NCI-H748 (cell line): ENCODE measurements at regions not wholly inside any gene's neighbourhood (a gene's known extent, or its start where the extent isn't known, plus 50 kb on each side); places are given as distances from the start of the nearest gene placed in this dataset.

ENCODE experiments used
- DNase-seq: peaks from one replicate; lab custom pipeline; 2025; ENCODE audit not compliant: unreplicated experiment; lab: John Stamatoyannopoulos, UW

DNA sequence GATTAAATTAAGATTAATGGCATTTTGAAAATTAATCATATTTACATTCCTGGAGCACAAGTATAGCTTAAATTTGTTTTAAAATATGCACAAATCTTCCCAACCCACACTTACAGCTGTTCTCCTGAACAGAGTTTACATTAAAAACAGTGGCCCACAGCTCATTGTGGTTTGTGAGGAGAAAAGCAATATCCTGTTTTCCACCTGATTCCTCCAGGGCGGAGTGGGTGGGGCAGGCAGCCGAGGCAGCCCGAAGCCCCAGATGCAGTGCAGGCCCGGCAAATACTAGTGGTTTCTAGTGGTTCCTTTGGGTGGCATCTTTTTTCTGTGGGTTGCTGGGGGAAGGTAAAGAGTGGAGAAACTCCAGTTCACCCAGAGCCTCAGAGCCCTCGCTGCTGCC lies 280.8 kb downstream of the ARHGAP12 start:
- DNase-seq = no peak

DNA sequence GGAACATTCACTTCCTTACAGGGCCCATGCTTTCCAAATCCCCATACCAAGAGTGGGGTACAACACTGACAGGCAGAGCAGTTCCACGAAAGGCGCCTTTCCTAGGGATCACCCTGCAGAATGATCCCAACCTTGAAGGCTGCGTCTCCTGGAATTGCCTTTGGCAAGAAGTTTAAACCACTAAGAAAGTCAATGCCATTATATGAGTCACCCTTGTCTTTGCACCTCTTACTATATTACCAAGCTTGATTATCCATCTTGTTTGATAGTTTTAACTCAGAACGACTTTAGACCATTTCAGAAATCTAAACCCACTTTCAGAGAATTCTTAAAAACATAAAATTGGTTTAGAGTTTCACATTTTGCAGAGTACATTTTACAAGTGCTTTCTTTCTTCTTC lies 282.1 kb downstream of the ARHGAP12 start:
- DNase-seq = no peak

DNA sequence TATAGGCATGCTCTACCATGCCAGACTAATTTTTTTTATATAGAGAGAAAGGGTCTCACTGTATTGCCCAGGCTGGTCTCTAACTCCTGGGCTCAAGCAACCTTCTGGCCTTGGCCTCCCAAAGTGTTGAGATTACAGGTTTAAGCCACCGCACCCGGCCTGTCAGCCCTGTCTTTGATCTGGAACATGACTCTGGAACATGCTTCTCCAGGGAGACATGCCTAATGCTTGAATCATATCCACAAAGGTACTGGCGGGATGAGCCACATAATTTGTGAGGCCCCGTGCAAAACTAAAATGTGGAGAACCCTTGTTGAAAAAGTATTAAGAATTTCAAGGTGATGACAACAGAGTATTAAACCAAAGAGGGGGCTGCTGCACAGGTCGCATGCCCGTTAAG lies 282.8 kb downstream of the ARHGAP12 start:
- no peak for DNase-seq

DNA sequence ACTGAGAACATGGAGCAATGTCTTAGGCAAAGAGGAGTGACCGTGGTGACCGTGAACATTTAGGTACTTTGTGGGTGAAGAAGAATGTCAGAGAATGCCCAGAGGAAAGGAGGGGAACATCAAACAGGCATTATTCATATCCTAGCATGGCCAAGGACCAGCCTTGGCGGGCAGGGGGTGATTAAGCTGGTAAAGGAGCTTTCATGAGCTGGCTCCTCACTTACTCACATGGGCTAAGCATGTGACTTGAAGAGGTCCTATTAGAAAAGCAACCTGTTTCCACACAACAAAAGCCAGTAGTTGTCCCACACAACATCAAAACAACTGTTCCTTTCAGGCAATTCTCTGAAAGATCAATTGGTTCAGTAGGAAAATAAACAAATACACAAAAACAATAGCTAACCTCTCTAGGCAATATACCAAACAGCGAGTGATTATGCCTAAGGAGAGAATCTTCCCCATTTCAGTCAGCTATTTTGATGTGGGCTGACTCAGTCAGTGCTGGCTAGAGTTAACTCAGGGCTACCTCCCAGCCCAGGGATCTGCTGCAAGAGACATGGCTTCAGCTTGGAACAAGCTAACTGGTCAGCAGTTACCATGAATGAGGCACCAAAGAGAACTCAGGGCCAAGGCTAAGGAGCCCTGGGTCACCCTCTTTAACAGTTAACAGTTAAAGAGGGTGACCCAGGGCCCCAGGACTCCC lies 283.5 kb downstream of the ARHGAP12 start:
- DNase-seq = no peak

DNA sequence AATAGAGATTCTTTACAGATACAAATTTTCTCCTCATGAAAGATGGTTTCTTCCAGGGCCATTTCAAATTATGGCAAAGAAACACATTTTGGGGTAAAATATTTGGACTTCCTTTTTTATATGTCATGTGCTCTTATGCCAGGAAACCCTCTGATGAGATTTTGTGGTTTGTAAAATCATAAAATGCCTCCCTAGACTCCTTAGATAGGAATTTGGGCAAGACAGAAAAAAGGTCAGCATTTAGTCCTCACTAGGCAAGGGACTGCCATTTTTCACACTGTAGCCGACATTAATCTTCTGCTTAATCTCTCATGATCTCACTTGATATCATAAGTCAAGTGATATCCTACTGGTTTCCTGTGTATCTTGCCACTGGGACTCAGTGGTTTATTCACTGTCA lies 286.4 kb downstream of the ARHGAP12 start:
- DNase-seq = no peak

DNA sequence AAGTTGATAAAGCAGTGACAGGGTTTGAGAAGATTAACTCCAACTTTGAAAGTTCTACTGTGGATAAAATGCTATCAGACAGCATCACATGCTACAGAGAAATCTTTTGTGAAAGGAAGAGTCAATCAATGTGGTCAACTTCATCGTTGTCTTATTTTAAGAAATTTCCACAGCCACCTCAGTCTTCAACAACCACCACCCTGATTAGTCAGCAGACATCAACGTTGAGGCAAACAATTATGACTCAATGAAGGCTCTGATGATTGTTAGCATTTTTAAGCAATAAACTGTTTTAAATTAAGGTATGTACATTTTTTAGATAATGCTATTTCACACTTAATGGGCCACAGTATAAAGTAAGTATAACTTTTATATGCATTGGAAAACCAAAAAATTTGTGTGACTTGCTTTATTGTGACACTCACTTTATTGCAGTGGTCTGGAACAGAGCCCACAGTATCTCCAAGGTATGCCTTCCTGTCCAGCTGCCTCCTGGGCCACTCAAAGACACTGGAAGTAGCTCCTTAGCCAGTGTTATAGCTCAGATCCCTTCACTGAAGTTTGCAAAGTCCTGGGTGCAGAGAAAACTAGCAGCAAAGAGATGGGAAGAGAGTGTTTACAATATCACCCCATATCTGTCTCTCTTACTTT lies 293.1 kb downstream of the ARHGAP12 start:
- DNase-seq = no peak

DNA sequence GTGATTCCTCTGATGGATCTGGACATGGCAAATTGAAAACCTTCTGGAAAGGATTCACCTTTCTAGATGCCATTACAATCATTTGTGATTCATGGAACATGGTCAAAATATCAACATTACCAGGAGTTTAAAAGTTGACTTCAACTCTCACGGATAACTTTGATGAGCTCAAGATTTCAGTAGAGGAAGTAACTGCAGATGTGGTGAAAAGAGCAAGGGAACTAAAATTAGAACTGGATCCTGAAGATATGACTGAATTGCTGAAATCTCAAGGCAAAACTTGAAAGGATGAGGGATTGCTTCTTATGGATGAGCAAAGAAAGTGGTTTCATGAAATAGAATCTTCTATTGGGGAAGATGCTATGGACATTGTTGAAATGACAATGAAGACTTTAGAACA lies 293.6 kb downstream of the ARHGAP12 start:
- DNase-seq = no peak

DNA sequence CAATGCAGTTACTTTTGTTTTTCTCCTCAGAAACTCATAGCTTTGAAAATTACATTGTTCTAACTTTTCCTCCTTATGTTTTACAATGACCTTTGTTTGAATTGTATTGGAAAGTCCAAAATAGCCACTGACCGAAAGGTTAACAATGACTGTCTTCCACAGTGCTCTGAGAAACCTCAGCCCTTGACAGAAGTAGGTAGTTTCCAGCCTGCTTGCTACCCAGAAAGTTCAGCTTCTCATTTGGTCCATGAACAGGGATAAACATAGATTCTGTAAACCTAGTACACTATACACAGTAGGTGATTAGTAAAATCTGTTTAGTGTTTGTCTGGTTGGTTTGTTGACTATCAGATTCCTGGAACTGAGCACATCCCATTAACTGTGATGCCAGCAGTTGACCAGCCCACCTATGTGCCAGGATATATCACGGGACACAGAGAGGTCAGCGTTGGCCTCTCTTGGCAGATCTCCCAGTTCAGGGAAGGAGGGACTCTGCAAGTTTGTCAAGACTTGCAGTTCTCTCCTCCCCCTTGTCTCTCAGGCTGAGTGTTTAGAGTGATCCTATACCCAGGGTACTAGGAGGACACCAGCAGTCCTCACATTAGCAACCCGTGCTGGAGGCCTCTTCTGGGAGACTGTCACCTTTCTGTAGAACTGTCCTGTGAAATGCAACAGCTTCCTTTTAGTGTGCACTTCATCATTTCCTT lies 297.6 kb downstream of the ARHGAP12 start:
- no peak for DNase-seq

DNA sequence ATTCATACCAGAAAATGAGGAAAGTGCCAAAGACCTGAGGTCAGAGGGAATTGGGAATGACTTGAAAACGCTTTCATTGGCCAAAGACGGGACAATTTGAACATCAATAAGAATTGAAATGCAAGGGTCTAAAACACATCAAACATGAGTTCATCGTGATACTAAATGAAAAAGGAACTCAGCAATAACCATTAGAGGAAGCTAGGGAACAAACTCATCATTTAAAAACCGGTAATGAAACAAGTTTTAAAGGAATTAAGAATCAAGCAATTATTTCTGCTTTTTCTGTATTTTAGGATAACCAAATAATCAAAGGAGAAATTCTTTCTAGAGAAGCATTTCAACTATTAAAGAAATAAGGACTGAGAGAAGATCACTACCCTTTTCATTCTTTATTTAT lies 303.1 kb downstream of the ARHGAP12 start:
- DNase-seq = no peak

DNA sequence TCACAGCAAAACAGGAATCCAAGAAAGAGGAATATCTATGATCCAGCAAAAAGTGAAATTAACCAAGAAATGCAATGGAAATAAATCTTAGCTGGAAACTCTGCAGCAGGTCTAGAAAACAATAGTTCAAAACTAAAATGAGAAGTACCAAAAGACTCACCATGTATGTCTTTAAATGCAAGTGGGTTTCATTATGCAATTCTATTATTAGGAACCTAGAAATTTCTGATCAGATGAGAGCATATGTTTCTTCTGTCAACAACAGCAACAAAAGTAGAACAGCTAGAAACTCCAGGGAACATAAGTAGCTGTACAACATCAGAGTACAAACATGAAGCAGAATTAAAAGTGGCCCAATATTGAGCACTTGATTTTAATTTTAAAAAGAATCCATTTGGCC lies 304.0 kb downstream of the ARHGAP12 start:
- no peak for DNase-seq

DNA sequence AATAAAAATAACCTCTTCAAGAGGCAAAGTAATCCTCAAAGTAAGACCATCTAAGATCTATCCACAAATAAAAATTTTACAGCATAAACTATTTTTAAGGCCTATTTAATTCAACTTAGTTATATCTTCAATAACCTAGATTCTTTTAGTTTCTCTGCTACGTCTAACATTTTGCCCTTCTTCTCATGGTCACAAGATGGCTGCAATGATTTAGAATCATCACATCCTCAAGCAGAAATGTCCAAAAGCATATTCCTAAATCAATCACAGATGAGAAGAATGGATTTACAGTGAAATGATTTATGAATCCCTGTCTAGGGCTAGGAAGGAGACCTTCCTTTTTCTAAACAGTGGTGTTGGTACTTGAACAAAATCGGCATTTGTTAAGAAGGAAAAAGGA lies 304.7 kb downstream of the ARHGAP12 start:
- DNase-seq = no peak

DNA sequence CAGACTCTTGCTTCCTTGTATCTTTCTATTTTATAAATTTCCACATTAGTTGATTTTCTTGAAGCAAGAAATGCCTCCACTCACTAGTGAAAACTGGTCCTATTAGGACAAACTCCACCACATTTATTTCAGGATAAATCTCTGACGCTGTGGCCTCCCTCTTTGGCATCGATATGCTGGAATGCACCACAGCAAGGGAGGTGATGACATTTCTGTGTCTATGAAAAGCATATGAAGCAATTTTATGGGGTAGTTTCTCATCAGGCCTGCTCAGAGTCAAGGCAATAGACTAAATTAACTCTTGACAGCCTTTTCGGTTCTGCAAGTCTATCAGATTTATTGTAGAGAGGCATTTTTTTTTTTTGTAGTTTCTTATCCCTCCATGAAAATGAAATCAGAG lies 304.4 kb downstream of the ZEB1 start:
- DNase-seq = no peak

DNA sequence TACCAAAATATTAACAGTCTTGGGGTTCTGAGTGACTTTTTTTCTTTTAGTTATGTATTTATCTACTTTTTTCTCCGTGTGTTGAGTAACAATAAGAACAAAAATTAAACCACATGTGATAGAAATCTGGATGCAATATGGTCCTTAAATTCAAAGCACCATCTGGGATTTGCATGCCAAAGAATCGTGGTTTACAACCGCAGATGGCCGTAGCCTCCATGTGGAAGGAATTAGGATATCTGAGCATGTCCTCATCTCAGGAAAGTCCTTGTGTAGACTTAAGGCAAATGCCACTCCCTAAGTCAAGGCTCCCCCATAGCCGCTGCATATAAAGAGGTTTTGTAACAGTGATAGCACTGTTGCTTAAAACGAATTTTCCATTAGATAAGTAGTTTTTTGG lies 304.0 kb downstream of the ZEB1 start:
- DNase-seq = no peak

DNA sequence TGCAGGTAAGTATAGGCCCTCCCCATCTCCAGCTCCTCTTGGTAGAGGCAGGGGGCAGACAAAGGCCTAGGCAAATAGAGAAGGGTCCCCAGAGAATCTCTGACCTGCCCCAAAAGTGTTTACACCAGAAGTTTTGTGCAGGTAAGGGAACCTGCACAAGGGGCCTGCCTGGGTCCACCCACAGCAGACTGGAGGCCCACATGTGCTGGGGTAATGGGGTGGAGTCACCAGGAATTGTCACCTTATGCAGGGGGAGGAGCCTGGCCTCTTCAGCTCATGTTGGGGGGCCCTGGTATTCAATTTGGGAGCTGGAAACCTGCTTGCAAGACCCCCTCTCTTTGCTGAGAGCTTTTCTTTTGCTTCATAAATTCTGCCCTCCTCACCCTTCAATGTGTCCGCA lies 302.7 kb downstream of the ZEB1 start:
- DNase-seq = no peak

DNA sequence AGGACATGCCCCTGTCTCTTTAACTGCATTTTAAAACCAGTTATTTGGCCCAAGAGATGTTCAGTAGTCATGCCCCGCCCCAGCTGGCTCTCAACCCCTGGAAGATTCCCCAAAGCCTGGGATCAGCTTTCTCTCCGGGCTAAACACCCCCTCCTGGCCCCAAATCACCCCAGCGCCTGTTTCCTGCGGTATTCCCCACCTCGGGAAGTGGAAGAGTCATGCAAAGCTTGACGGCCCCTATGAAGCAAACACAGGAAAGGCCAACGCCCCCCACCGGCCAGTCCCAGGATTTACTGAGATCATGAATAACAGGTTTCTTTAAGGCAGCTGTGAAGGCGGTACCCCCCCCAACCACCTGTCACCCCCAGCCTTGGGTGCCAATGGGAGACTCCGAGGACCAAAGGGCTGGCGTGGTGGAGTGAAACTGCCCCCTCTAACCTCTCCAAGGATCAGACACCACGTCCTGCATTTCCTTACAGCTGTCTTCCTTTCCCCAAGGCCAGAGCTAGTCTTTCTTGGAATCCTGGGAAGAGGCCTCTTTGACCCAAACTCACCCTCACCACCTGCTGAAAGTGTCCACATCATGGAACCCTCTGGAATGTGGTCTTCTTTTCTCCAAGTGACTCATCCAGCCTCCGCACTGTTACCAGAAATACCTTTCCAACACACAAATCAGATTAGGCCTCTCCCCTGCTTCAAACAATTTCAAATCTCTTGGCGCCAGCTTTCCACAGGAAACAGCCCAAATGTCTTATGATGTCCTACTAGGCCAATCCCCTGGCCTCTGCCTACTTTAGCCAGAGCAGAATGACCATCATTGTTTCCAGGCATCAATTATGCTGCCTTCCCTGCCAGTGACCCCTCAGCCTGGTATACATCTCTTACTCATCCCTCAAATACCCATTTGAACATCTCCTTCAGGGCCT lies 301.5 kb downstream of the ZEB1 start:
- DNase-seq = no peak

DNA sequence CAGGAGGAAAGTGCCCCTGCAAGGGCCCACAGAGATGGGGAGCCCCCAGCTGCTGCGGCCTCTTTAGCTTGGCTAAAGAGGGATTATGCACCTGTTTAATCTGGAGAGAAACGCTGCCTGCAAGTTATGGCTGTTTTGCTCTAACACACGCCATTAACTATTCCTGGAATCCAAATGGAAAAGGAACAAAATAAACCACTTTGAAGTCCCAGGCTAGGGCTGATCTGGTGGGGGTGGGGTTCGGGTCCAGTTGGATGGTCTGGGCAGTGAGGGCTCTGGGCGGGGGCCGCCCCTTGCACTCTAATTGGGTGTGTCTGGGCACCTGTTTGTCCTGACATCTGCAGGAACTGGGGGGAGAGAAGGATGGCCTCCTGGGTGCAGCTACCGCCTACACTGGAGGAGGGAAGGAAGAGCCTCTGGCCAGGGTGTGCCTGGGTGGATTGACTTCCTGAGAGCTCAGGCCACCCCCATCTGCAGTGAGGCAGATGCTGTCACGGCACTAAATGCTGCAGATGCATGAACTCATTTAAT lies 300.6 kb downstream of the ZEB1 start:
- no peak for DNase-seq

DNA sequence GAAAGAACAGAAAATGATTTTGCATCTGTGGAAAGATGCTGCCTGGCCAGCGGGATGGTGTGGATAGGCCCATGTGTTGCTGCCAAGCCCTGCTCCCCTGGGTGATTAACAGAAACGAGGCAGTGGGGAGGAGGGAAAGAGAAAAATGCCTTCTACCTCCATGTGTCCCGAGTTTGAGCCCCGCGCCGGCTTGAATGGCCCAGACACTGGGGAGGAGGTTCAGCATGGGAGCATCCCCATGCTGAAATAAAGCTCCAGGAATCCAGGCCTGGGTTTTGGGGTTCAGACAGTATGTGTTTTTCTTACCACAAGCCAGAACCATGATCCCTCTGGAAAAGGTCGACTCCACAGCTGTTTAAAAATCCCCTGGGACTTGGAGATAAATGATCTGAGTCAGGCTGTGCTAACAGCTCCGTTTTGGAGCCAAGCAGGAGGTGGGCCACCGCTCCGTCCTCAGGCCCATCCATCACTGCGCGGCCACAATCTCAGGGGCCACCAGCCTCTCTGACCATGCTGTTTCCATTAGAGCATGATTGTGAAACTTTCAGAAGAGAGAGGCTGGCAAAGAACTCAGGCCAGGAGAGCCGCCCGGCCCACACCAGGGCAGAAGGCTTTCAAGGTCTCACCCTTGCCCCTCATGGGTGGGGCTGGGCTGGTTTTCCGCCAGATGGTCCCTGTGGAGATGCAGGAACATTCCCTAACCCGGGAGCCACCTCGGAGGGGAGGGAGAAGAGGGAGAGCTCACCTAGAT lies 299.7 kb downstream of the ZEB1 start:
- DNase-seq = no peak

DNA sequence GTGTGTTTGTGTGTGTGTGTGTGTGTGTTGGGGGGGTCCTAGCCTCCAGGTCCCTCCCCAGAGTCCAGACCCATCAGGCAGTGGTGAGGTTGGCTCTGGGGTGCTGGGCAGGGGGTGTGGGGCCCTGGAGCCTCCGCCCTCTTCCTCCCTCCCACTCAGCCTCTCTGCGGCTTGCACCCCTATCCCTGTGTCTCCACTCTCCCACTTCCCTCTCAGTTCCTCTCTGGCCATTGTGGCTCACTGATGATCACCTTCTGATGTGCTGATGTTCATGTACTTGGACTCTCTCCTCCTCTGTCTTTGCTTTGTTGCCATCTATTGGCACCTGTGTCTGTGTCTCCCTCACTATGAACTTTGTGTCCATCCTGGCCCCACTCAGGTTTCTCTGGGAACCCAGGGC lies 298.7 kb downstream of the ZEB1 start:
- no peak for DNase-seq

DNA sequence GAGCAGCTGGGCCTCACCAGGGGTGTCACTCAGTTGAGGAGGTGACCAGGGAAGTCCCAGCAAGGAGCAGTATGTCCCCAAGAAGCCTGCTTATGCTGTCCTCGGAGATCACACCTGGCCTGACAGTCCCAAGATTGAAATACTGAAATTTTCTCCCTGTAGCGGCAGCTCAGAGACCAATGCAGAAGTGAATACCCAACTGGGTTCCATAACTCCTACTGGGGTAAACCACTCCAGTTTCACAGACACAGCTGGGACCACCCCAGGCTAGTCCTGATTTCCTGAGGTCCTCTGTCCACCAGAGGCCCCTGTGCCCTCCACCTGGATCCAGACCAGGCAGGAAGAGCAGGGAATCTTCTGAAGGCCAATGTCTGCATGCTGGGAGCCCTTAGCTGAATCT lies 298.1 kb downstream of the ZEB1 start:
- no peak for DNase-seq

DNA sequence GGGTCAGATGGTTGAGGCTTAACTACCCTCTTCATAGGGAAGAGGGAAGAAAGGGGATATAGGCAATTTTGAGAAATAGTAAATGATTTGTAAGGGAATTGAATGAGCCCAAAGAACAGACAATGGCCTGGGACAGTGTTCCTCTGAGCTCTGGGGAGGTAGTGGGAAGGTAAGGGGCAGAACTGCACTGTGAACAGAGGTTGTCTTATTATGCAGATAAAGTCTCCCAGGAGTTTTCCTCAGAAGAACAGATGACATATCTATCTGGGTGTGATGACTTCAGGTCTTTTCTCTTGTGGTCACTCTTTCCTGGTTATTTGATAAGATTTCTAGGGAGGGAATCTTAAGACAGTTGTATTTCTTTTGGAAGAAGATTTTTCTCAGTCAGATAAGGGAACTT lies 296.1 kb downstream of the ZEB1 start:
- DNase-seq = no peak
